HEK293 (cell line): ENCODE measurements at regions not wholly inside any gene's neighbourhood (a gene's known extent, or its start where the extent isn't known, plus 50 kb on each side); places are given as distances from the start of the nearest gene placed in this dataset.

Source experiments
- BCL11A ChIP-seq: fragments of 450-650 bp; formaldehyde crosslinking; IDR thresholded peaks from 2 replicates; pipeline ENCODE4 v1.5.1; 2016; ENCODE audit warnings: low read depth, missing biosample characterization, missing genetic modification characterization
- CTCF ChIP-seq: fragments of 450-650 bp; formaldehyde crosslinking; IDR thresholded peaks from 2 replicates; pipeline ENCODE4 v1.5.1; 2016; ENCODE audit warnings: missing biosample characterization, missing genetic modification characterization
- PRDM1 ChIP-seq: fragments of 450-650 bp; formaldehyde crosslinking; IDR thresholded peaks from 2 replicates; pipeline ENCODE4; 2016; ENCODE audit warnings: missing biosample characterization, missing genetic modification characterization
- SCRT1 ChIP-seq: fragments of 450-650 bp; formaldehyde crosslinking; IDR thresholded peaks from 2 replicates; pipeline ENCODE4 v1.5.1; 2016; ENCODE audit warnings: missing biosample characterization, missing genetic modification characterization, borderline replicate concordance
- TCF7L2 ChIP-seq: IDR thresholded peaks from 2 replicates; pipeline ENCODE4 v1.6.1; 2011; ENCODE audit warnings: low read depth, mild to moderate bottlenecking, inconsistent platforms, low read length, moderate library complexity, borderline replicate concordance
- ZBTB7A ChIP-seq: fragments of 450-650 bp; formaldehyde crosslinking; IDR thresholded peaks from 2 replicates; pipeline ENCODE4 v1.5.1; 2016; ENCODE audit warnings: low read depth, missing biosample characterization, missing genetic modification characterization
- ZNF121 ChIP-seq: fragments of 450-650 bp; formaldehyde crosslinking; IDR thresholded peaks from 2 replicates; pipeline ENCODE4 v1.5.1; 2016; ENCODE audit warnings: missing biosample characterization, missing genetic modification characterization
- ZNF140 ChIP-seq: fragments of 450-650 bp; formaldehyde crosslinking; IDR thresholded peaks from 2 replicates; pipeline ENCODE4 v1.5.1; 2016; ENCODE audit warnings: missing biosample characterization, missing genetic modification characterization
- ZNF274 ChIP-seq, 2 experiments: fragments of 200-500 bp in 1 of 2; fragments of 450-650 bp in 1 of 2; sonication (Bioruptor generic) in 1 of 2; formaldehyde crosslinking in 1 of 2; IDR thresholded peaks; 2 replicates each; pipeline versions ENCODE4 v1.5.1 to v1.6.1; 2014 to 2016; ENCODE audit warnings: borderline replicate concordance in 1 of 2, inconsistent platforms in 1 of 2, low read length in 1 of 2, missing biosample characterization in 1 of 2, missing genetic modification characterization in 1 of 2

- TF ChIP-seq TCF7L2 = no peak
- no peak for TF ChIP-seq BCL11A (tag by site-specific recombination)
- TF ChIP-seq CTCF (tag by site-specific recombination) = no peak
- TF ChIP-seq PRDM1 (tag by site-specific recombination) = no peak
- TF ChIP-seq ZNF121 (tag by site-specific recombination) = no peak
- TF ChIP-seq SCRT1 = no peak
- TF ChIP-seq ZNF274 (IDR thresholded peaks at IDR 0.05; ENCODE audit: low read length) = no peak
- TF ChIP-seq ZNF274 (tag by site-specific recombination; IDR thresholded peaks at IDR 0.05; ENCODE audit: borderline replicate concordance) = no peak
- TF ChIP-seq ZNF140 (tag by site-specific recombination) = no peak
- no peak for TF ChIP-seq ZBTB7A (tag by site-specific recombination)
Observed at GRCh38 chr17:5677620-5678019, 93.3 kb upstream of the NLRP1 start.
